AG10803 (cell line): ENCODE measurements at regions not wholly inside any gene's neighbourhood (a gene's known extent, or its start where the extent isn't known, plus 50 kb on each side); places are given as distances from the start of the nearest gene placed in this dataset.

Source experiments
- DNase-seq: peaks from one replicate; pipeline ENCODE4 v3.0.0; 2010; ENCODE audit warnings: low read depth
- H3K4me3 ChIP-seq: 2 replicates; pipeline ENCODE4 v1.5.1; 2011; ENCODE audit warnings: mild to moderate bottlenecking, low read length, control low read depth
- TF ChIP-seq, protein P1 (sequence below): conservative IDR thresholded peaks from 2 replicates; pipeline ENCODE4 v1.5.1; 2011; ENCODE audit warnings: mild to moderate bottlenecking, low read length, control low read depth, inconsistent platforms

DNA sequence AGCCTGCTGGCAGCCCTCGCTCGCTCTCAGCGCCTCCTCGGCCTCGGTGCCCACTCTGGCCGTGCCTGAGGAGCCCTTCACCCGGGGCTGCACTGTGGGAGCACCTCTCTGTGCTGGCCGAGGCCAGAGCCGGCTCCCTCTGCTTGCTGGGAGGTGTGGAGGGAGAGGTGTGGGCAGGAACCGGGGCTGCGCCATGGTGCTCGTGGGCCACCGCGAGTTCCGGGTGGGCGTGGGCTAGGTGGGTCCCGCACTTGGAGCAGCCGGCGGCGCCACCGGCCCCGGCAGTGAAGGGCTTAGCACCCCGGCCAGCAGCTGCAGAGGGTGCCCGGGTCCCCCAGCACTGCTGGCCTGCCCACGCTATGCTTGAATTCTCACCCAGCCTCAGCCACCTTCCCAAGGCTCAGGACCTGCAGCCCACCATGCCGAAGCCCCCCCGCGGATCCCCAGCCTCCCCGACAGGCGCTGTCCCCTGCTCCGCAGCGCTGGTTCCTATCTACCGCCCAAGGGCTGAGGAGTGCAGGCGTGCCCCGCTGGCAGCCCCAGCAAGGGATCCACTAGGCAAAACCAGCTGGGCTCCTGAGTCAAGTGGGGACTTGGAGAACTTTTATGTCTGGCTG lies 863.3 kb downstream of the IGSF11 start:
- TF ChIP-seq, protein P1, sequence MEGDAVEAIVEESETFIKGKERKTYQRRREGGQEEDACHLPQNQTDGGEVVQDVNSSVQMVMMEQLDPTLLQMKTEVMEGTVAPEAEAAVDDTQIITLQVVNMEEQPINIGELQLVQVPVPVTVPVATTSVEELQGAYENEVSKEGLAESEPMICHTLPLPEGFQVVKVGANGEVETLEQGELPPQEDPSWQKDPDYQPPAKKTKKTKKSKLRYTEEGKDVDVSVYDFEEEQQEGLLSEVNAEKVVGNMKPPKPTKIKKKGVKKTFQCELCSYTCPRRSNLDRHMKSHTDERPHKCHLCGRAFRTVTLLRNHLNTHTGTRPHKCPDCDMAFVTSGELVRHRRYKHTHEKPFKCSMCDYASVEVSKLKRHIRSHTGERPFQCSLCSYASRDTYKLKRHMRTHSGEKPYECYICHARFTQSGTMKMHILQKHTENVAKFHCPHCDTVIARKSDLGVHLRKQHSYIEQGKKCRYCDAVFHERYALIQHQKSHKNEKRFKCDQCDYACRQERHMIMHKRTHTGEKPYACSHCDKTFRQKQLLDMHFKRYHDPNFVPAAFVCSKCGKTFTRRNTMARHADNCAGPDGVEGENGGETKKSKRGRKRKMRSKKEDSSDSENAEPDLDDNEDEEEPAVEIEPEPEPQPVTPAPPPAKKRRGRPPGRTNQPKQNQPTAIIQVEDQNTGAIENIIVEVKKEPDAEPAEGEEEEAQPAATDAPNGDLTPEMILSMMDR, result no peak
- DNase-seq, result no peak
- no peak overlapping the region for H3K4me3 ChIP-seq

DNA sequence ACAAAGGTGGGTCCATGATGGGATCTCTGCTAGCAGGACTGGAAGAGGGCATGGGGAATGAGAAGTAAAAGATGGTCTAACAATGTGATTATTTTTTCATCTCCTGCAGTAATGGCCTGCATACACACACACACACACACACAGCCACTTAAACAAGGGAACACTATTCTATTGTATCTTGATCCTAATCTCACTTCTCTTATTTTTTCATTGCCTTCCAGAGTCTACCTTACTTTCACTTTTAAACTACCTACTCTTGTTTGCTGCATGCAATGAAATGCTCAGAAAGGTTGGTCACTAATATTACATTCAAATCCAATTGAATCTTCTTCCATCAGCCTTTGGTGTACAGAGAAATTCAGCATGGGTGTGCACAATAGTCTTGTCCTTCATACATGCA lies 853.8 kb downstream of the IGSF11 start:
- TF ChIP-seq, protein P1, result no peak

DNA sequence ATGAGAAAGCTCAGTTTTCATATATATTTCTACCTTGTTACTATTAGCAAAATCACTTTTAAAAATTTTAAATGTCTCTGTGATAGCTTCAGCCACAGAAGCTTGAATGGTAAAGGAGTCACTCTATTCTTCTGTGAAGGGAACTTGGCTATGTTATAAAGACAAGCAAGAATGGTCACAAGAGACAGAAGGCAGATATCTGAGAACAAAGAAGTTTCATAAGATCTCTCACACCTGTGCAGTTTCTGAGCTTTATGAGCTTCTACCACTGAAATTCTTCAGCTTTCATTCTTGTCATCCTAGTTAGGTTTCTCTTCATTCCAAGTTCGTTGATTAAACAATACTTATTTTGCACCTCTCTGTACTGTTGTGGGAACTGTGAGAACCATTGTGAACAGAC lies 853.4 kb downstream of the IGSF11 start:
- H3K4me3 ChIP-seq, result no peak overlapping the region
- TF ChIP-seq, protein P1, result no peak
- DNase-seq, result no peak

More for the DNA sequence above, 853.8 kb downstream of the IGSF11 start:
- DNase-seq, result no peak
- H3K4me3 ChIP-seq, result no peak overlapping the region

DNA sequence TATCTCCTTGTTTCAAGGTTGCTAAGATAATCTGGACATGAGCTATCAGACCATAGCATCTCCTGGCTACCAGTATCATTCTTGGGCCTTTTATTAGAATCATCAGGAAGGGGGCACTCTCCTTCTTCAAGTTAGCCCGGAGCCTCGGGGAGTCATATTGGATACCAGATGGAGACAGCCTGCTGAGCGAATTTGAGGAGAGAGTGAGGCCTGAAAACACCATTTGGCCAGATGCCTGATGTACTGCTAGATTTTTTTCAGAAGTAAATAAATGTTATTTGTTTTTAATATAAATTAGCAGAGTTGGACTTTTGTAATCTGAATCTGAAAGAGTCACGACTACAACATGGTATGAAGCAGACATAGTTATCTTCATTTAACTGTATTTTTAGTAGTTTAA lies 848.6 kb downstream of the IGSF11 start:
- TF ChIP-seq, protein P1, result no peak
- DNase-seq, result no peak
- no peak overlapping the region for H3K4me3 ChIP-seq

DNA sequence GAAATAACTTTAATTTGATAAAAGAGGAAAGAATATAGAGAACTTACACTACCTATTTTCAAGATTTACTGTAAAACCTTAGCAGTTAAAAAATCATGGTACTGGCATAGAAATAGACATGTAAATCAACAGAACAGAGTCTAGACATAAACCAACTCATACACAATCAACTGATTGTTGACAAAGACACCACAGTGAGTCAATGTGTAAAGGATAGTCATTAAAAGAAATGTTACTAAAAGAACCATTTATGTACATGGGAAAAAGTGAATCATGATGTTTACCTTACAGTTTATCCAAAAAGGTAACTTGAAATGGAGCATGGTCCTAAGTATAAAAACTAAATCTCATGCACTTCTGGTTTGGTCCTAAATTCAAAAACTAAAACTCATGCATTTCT lies 847.4 kb downstream of the IGSF11 start:
- H3K4me3 ChIP-seq, result no peak overlapping the region
- TF ChIP-seq, protein P1, result no peak
- DNase-seq, result no peak

DNA sequence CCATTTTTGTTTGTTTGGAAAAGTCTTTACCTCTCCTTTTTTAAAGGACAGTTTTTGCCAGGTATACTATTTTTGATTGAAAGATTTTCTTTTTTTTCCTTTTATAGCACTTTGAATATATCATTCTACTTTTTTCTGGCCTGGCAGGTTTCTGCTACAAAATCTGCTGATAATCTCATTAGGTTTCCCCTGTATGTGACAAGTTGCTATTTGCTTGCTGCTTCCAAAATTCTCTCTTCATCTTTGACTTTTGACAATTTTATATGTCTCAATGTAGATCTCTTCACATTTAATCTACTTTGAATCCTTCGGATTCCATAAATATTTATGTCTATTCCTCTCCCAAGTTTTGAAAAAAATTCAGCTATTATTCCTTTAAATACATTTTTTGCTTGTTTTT lies 838.5 kb downstream of the IGSF11 start:
- DNase-seq, result no peak
- TF ChIP-seq, protein P1, result no peak
- H3K4me3 ChIP-seq, result no peak overlapping the region

DNA sequence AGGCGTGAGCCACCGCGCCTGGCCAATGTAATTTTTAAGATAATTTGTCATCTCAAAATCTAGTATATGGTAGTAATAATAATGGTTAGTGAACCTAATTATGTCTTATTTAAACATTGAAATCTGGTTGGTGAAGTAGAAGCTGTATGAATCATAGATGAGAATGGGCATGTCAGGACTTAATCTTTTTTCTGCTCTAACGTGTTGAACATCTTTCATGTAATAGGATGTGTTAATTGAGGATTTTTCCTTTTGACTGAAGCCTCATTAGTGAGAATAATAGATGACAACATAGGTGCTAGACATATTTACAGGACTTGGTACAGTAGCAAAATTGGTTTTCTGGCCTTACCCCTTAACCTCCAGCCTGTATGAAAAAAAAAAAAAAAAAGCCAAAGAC lies 835.6 kb downstream of the IGSF11 start:
- H3K4me3 ChIP-seq, result no peak overlapping the region
- TF ChIP-seq, protein P1, result no peak
- no peak for DNase-seq
